WTC11 (cell line): ENCODE measurements at regions not wholly inside any gene's neighbourhood (a gene's known extent, or its start where the extent isn't known, plus 50 kb on each side); places are given as distances from the start of the nearest gene placed in this dataset.

Experiments used
- ATAC-seq: fragments of 200-7000 bp; cut with Tn5 transposase; 2 replicates; pipeline ENCODE4 v1.10.0; 2021; ENCODE audit warnings: mild to moderate bottlenecking, moderate library complexity
- CTCF ChIA-PET: fragments of 300-600 bp; sonication (Branson Sonifier 250); formaldehyde crosslinking; loops from one replicate; lab custom pipeline; 2021; ENCODE audit warnings: antibody characterized with exemption; lab: Charles Lee
- POLR2A ChIA-PET: fragments of 350-600 bp; sonication (Branson Sonifier 250); formaldehyde crosslinking; loops from one replicate; lab custom pipeline; 2021; ENCODE audit warnings: antibody characterized with exemption; lab: Charles Lee
- DNase-seq: peaks from one replicate; pipeline ENCODE4 v3.0.0; 2021; ENCODE audit warnings: low spot score
- H3K27ac Mint-ChIP-seq: 2 replicates; pipeline ENCODE4 v1.8.0; 2021; ENCODE audit warnings: mixed read lengths
- H3K27me3 Mint-ChIP-seq: 2 replicates; pipeline ENCODE4 v1.8.0; 2021; ENCODE audit warnings: low read depth, mild to moderate bottlenecking, moderate library complexity, mixed read lengths
- H3K36me3 Mint-ChIP-seq: 2 replicates; pipeline ENCODE4 v1.8.0; 2021; ENCODE audit warnings: mixed read lengths
- H3K4me1 Mint-ChIP-seq: 2 replicates; pipeline ENCODE4 v1.8.0; 2022; ENCODE audit warnings: mixed read lengths
- H3K4me3 Mint-ChIP-seq: 2 replicates; pipeline ENCODE4 v1.8.0; 2021; ENCODE audit warnings: mild to moderate bottlenecking, moderate library complexity, mixed read lengths
- H3K9me3 Mint-ChIP-seq: 2 replicates; pipeline ENCODE4 v1.8.0; 2021; ENCODE audit warnings: mixed read lengths
- ARID4B ChIP-seq: sonication (generic); formaldehyde crosslinking; IDR thresholded peaks from 2 replicates; pipeline ENCODE4 v1.8.0; 2023; ENCODE audit warnings: missing genetic modification reagents, mild to moderate bottlenecking, borderline replicate concordance
- ATF3 ChIP-seq: sonication (generic); formaldehyde crosslinking; conservative IDR thresholded peaks from 2 replicates; pipeline ENCODE4 v1.8.1; 2022; ENCODE audit warnings: mild to moderate bottlenecking, missing genetic modification reagents
- CDX4 ChIP-seq: fragments of 250-450 bp; sonication (Bioruptor Pico); IDR thresholded peaks from 2 replicates; pipeline ENCODE4 v1.9.0; 2021; ENCODE audit warnings: moderate library complexity, mild to moderate bottlenecking, inconsistent platforms, borderline replicate concordance
- ESRRA ChIP-seq: sonication (generic); formaldehyde crosslinking; IDR thresholded peaks from 2 replicates; pipeline ENCODE4 v1.8.1; 2022; ENCODE audit warnings: mild to moderate bottlenecking, missing genetic modification reagents, borderline replicate concordance
- ETV6 ChIP-seq: sonication (generic); formaldehyde crosslinking; IDR thresholded peaks from 2 replicates; pipeline ENCODE4 v1.8.1; 2022; ENCODE audit warnings: mild to moderate bottlenecking, missing genetic modification reagents
- GABPB1 ChIP-seq: sonication (generic); formaldehyde crosslinking; IDR thresholded peaks from 2 replicates; pipeline ENCODE4 v1.8.1; 2023; ENCODE audit warnings: mild to moderate bottlenecking, missing genetic modification reagents
- HMGA2 ChIP-seq: fragments of 250-450 bp; sonication (Bioruptor Pico); IDR thresholded peaks from 2 replicates; pipeline ENCODE4 v1.4.0; 2021; ENCODE audit warnings: mild to moderate bottlenecking, moderate library complexity
- IRF1 ChIP-seq: sonication (generic); formaldehyde crosslinking; IDR thresholded peaks from 2 replicates; pipeline ENCODE4 v1.8.0; 2023; ENCODE audit warnings: missing genetic modification reagents
- MAX ChIP-seq: sonication (generic); formaldehyde crosslinking; IDR thresholded peaks from 2 replicates; pipeline ENCODE4 v1.8.0; 2022; ENCODE audit warnings: mild to moderate bottlenecking, missing genetic modification reagents
- MYBL2 ChIP-seq: sonication (generic); formaldehyde crosslinking; IDR thresholded peaks from 2 replicates; pipeline ENCODE4 v1.8.1; 2023; ENCODE audit warnings: mild to moderate bottlenecking, moderate library complexity, missing genetic modification reagents
- OVOL2 ChIP-seq: fragments of 250-450 bp; sonication (Bioruptor Pico); IDR thresholded peaks from 2 replicates; pipeline ENCODE4 v1.9.0; 2021; ENCODE audit warnings: mild to moderate bottlenecking, borderline replicate concordance
- TP53 ChIP-seq: sonication (generic); formaldehyde crosslinking; IDR thresholded peaks from 2 replicates; pipeline ENCODE4 v1.8.1; 2023; ENCODE audit warnings: mild to moderate bottlenecking, missing genetic modification reagents
- ZBTB21 ChIP-seq: sonication (generic); formaldehyde crosslinking; IDR thresholded peaks from 2 replicates; pipeline ENCODE4 v1.8.1; 2023; ENCODE audit warnings: mild to moderate bottlenecking, missing genetic modification reagents, borderline replicate concordance
- ZMAT4 ChIP-seq: fragments of 250-450 bp; sonication (Bioruptor Pico); IDR thresholded peaks from 2 replicates; pipeline ENCODE4 v1.9.0; 2021; ENCODE audit warnings: mild to moderate bottlenecking
- ZNF281 ChIP-seq: sonication (generic); formaldehyde crosslinking; IDR thresholded peaks from 2 replicates; pipeline ENCODE4 v1.8.0; 2023; ENCODE audit warnings: mild to moderate bottlenecking, missing genetic modification reagents
- ZNF416 ChIP-seq: fragments of 250-450 bp; sonication (Bioruptor Pico); IDR thresholded peaks from 2 replicates; pipeline ENCODE4 v1.9.0; 2021; ENCODE audit warnings: mild to moderate bottlenecking, inconsistent platforms
- ZNF425 ChIP-seq: fragments of 250-450 bp; sonication (Bioruptor Pico); conservative IDR thresholded peaks from 2 replicates; pipeline ENCODE4 v1.9.0; 2021; ENCODE audit warnings: mild to moderate bottlenecking
- TF ChIP-seq, protein P1 (sequence below): sonication (generic); formaldehyde crosslinking; IDR thresholded peaks from 2 replicates; pipeline ENCODE4 v1.8.1; 2023; ENCODE audit warnings: mild to moderate bottlenecking, missing genetic modification reagents, moderate library complexity
- TF ChIP-seq, protein P2 (sequence below): sonication (generic); formaldehyde crosslinking; IDR thresholded peaks from 2 replicates; pipeline ENCODE4 v1.8.0; 2022; ENCODE audit warnings: mild to moderate bottlenecking, missing genetic modification reagents

GRCh38 chr2:238727585-238728329 lies 120.1 kb upstream of the TWIST2 start:
- no peak for ATAC-seq
- H3K4me3 Mint-ChIP-seq = no peak overlapping the region
- no peak for DNase-seq
- ChIA-PET CTCF (interaction anchor here (1.0 to 2.3 kb wide), 3 partner anchors 27 to 146 kb away, joined by 3 to 8 read pairs (median 7); no protein-coding TSS in a partner anchor), POLR2A (interaction anchor here (0.8 kb wide), 1 partner anchor 11 kb away, joined by 3 read pairs; no protein-coding TSS in a partner anchor)
- TF ChIP-seq OVOL2 (CRISPR knock-in tag) (no peak), HMGA2 (CRISPR knock-in tag) (no peak), ETV6 (CRISPR knock-in tag) (no peak), ZNF425 (CRISPR knock-in tag) (no peak), ZNF281 (CRISPR knock-in tag) (no peak), ESRRA (CRISPR knock-in tag) (no peak), CDX4 (CRISPR knock-in tag) (no peak), MAX (CRISPR knock-in tag) (no peak), ZMAT4 (CRISPR knock-in tag) (no peak), ZBTB21 (CRISPR knock-in tag) (no peak), ATF3 (CRISPR knock-in tag) (no peak), GABPB1 (CRISPR knock-in tag) (no peak), TP53 (no peak), ZNF416 (no peak), ARID4B (no peak), IRF1 (CRISPR knock-in tag) (no peak), MYBL2 (CRISPR knock-in tag) (no peak)
- TF ChIP-seq, protein P1, sequence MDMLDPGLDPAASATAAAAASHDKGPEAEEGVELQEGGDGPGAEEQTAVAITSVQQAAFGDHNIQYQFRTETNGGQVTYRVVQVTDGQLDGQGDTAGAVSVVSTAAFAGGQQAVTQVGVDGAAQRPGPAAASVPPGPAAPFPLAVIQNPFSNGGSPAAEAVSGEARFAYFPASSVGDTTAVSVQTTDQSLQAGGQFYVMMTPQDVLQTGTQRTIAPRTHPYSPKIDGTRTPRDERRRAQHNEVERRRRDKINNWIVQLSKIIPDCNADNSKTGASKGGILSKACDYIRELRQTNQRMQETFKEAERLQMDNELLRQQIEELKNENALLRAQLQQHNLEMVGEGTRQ = no peak
- TF ChIP-seq, protein P2, sequence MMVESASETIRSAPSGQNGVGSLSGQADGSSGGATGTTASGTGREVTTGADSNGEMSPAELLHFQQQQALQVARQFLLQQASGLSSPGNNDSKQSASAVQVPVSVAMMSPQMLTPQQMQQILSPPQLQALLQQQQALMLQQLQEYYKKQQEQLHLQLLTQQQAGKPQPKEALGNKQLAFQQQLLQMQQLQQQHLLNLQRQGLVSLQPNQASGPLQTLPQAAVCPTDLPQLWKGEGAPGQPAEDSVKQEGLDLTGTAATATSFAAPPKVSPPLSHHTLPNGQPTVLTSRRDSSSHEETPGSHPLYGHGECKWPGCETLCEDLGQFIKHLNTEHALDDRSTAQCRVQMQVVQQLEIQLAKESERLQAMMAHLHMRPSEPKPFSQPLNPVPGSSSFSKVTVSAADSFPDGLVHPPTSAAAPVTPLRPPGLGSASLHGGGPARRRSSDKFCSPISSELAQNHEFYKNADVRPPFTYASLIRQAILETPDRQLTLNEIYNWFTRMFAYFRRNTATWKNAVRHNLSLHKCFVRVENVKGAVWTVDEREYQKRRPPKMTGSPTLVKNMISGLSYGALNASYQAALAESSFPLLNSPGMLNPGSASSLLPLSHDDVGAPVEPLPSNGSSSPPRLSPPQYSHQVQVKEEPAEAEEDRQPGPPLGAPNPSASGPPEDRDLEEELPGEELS = no peak
- H3K27ac Mint-ChIP-seq = no peak overlapping the region
- no peaks in the 10 kb centered on the region for H3K36me3 Mint-ChIP-seq
- no peaks in the 10 kb centered on the region; the same call in 1 of the 2 replicates for H3K27me3 Mint-ChIP-seq
- no peaks in the 10 kb centered on the region for H3K4me1 Mint-ChIP-seq
- peaks cover 13% of the 10 kb centered on the region for H3K9me3 Mint-ChIP-seq
